AG04449 (cell line): ENCODE measurements at regions not wholly inside any gene's neighbourhood (a gene's known extent, or its start where the extent isn't known, plus 50 kb on each side); places are given as distances from the start of the nearest gene placed in this dataset.
"Not testable (repeated sequence)": the region's sequence is repeated elsewhere in the genome, so short reads cannot be mapped to it uniquely, and the experiment has no call there.

Source experiments
- CTCF ChIA-PET: fragments of 350-600 bp; formaldehyde crosslinking; extraction: SDS; loops from one replicate; lab custom pipeline; 2021; ENCODE audit warnings: antibody characterized with exemption; lab: Yijun Ruan, JAX
- POLR2A ChIA-PET: fragments of 400-600, 350-600 bp; formaldehyde crosslinking; extraction: SDS; loops from one replicate; lab custom pipeline; 2020; ENCODE audit warnings: antibody characterized with exemption, inconsistent platforms; lab: Yijun Ruan, JAX
- DNase-seq: peaks from one replicate; pipeline ENCODE4 v3.0.0-alpha.2; 2010; ENCODE audit warnings: low read depth, low spot score
- H3K4me3 ChIP-seq: 2 replicates; pipeline ENCODE4 v1.5.1; 2011; ENCODE audit warnings: low read depth, mild to moderate bottlenecking, control low read depth, low read length
- CTCF ChIP-seq: IDR thresholded peaks from one replicate; pipeline ENCODE4 v1.5.1; 2011; ENCODE audit warnings: mild to moderate bottlenecking, moderate library complexity, low read length, control low read depth, inconsistent platforms; ENCODE audit not compliant: insufficient read depth; ENCODE audit errors: missing control alignments

- H3K4me3 ChIP-seq = no peak overlapping the region
- CTCF ChIA-PET = no interaction called here
- POLR2A ChIA-PET = no interaction called here
- no peak for TF ChIP-seq CTCF
- no peak for DNase-seq
Observed at GRCh38 chr7:123275036-123275753, 75.4 kb upstream of the SLC13A1 start.

DNA sequence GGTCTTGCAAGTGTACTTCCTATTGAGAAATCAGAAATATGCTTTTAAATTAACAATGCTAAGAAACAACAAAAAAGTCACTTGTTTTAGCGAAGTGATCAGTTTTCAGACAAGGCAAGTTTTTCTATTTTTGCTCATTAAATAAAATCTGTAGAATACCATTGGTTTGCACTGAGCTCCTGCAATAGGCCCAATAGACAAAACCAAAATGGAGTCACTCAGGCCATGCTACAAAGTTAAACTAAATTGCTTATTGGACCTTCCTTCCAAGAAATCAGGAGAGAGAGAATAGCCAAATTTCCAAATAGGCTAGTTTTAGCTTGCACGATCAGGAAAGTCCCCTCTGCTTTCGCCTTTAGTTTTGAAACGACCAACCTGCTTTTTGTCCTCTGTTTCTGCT is 73.4 kb upstream of the SLC13A1 start:
- ChIA-PET POLR2A (no interaction called here), CTCF (no interaction called here)

DNA sequence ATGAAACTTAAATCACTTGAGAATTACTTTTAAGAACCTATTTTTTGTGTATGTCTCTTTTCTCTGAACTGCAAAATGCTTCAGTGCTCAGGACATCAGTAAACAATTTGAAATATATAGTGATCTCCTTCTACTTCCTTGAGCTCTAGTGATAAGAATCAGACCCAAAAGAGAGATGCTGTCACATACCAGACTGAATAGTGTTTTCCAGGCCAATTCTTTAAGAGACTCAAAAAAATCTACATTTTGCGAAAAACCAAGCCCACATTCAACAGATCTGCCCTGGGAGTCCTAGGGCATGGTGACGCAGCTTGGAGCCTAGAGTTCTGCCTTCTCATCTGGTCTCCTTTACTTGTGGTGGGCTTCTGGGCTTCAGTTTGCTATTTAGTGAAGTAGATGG is 72.1 kb upstream of the SLC13A1 start:
- no peak overlapping the region for H3K4me3 ChIP-seq
- CTCF ChIA-PET = no interaction called here
- no peak for DNase-seq
- POLR2A ChIA-PET = no interaction called here
- no peak for TF ChIP-seq CTCF

More for the DNA sequence above, 73.4 kb upstream of the SLC13A1 start:
- TF ChIP-seq CTCF = no peak
- DNase-seq = no peak
- no peak overlapping the region for H3K4me3 ChIP-seq

- CTCF ChIA-PET = no interaction called here
- POLR2A ChIA-PET = no interaction called here
- no peak for TF ChIP-seq CTCF
- DNase-seq = no peak
- H3K4me3 ChIP-seq = no peak overlapping the region
Observed at GRCh38 chr7:123271231-123271630, 71.5 kb upstream of the SLC13A1 start.

DNA sequence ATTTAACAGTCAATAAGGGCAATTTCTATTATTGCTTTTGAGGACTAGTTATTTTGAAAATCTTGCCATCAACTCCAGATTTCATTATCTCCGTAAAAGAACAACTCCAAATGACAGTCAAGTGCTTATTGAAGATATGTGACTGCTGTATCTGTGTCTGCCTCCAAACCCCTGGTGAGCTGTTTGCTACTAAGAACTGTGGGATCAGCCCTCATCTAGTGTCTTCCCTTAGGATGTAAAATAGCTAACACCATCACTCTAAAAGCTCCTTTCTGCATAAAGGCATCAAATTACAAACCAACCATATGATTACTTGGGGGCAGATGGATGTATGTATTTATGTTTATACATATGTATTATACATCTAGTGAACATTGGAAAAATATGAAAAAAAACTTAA is 70.8 kb upstream of the SLC13A1 start:
- ChIA-PET CTCF (no interaction called here), POLR2A (no interaction called here)
- no peak for DNase-seq
- H3K4me3 ChIP-seq = no peak overlapping the region
- no peak for TF ChIP-seq CTCF

GRCh38 chr7:123265853-123266252 is 66.1 kb upstream of the SLC13A1 start:
- ChIA-PET POLR2A (no interaction called here), CTCF (no interaction called here)
- no peak for DNase-seq
- TF ChIP-seq CTCF = no peak
- no peak overlapping the region for H3K4me3 ChIP-seq

GRCh38 chr7:123264820-123265219 is 65.1 kb upstream of the SLC13A1 start:
- DNase-seq, H3K4me3 ChIP-seq, CTCF ChIA-PET, POLR2A ChIA-PET: not testable (repeated sequence)
